HEK293 (cell line): ENCODE measurements at regions not wholly inside any gene's neighbourhood (a gene's known extent, or its start where the extent isn't known, plus 50 kb on each side); places are given as distances from the start of the nearest gene placed in this dataset.

Experiments used
- CTCF ChIA-PET: fragments of 350-600 bp; formaldehyde crosslinking; extraction: SDS; loops from one replicate; lab custom pipeline; 2021; ENCODE audit warnings: antibody characterized with exemption; lab: Yijun Ruan, JAX
- POLR2A ChIA-PET: fragments of 300-600 bp; formaldehyde crosslinking; extraction: SDS; loops from one replicate; lab custom pipeline; 2020; ENCODE audit warnings: antibody characterized with exemption, inconsistent platforms; lab: Yijun Ruan, JAX
- H3K27ac ChIP-seq: fragments of 200-500 bp; sonication (Bioruptor generic); 2 replicates; pipeline ENCODE4 v1.5.1; 2014; ENCODE audit warnings: low read depth, low read length, control low read depth, inconsistent platforms; ENCODE audit errors: extremely low read depth
- H3K36me3 ChIP-seq, 2 experiments: fragments of 200-500 bp in 1 of 2; sonication (Bioruptor generic) in 1 of 2; 1 replicate in 1 of 2; 2 replicates in 1 of 2; pipeline ENCODE4 v1.5.1; 2014 to 2017; ENCODE audit warnings: inconsistent platforms in 2 of 2, low read length in 2 of 2; ENCODE audit not compliant: control insufficient read depth in 2 of 2, insufficient read depth in 1 of 2
- H3K4me1 ChIP-seq: fragments of 200-500 bp; sonication (Bioruptor generic); 2 replicates; pipeline ENCODE4 v1.5.1; 2014; ENCODE audit warnings: mild to moderate bottlenecking, low read length, inconsistent platforms; ENCODE audit not compliant: control insufficient read depth, insufficient read depth
- H3K4me3 ChIP-seq: 2 replicates; pipeline ENCODE4 v1.5.1; 2011; ENCODE audit warnings: low read depth, mild to moderate bottlenecking, control low read depth, low read length, moderate library complexity
- H3K9me3 ChIP-seq: fragments of 200-500 bp; sonication (Bioruptor generic); 2 replicates; pipeline ENCODE4 v1.5.1; 2014; ENCODE audit warnings: low read depth, low read length, inconsistent platforms; ENCODE audit not compliant: control insufficient read depth, insufficient read depth
- BCL11A ChIP-seq: fragments of 450-650 bp; formaldehyde crosslinking; IDR thresholded peaks from 2 replicates; pipeline ENCODE4 v1.5.1; 2016; ENCODE audit warnings: low read depth, missing biosample characterization, missing genetic modification characterization
- GLI2 ChIP-seq: fragments of 450-650 bp; formaldehyde crosslinking; IDR thresholded peaks from 2 replicates; pipeline ENCODE4; 2017; ENCODE audit warnings: missing biosample characterization, missing genetic modification characterization, low read depth, borderline replicate concordance
- KLF10 ChIP-seq: fragments of 450-650 bp; IDR thresholded peaks from 2 replicates; pipeline ENCODE4 v1.5.1; 2018; ENCODE audit warnings: missing biosample characterization, mild to moderate bottlenecking, missing genetic modification characterization
- KLF8 ChIP-seq: fragments of 450-650 bp; formaldehyde crosslinking; IDR thresholded peaks from 2 replicates; pipeline ENCODE4 v1.5.1; 2016; ENCODE audit warnings: missing biosample characterization, missing genetic modification characterization
- MYNN ChIP-seq: fragments of 450-650 bp; formaldehyde crosslinking; IDR thresholded peaks from 2 replicates; pipeline ENCODE4 v1.5.1; 2016; ENCODE audit warnings: missing biosample characterization, missing genetic modification characterization, borderline replicate concordance
- WT1 ChIP-seq: fragments of 450-650 bp; formaldehyde crosslinking; IDR thresholded peaks from 2 replicates; pipeline ENCODE4 v1.5.1; 2016; ENCODE audit warnings: missing biosample characterization, missing genetic modification characterization
- ZBTB1 ChIP-seq: fragments of 450-650 bp; formaldehyde crosslinking; IDR thresholded peaks from 2 replicates; pipeline ENCODE4 v1.5.1; 2016; ENCODE audit warnings: missing biosample characterization, missing genetic modification characterization
- ZBTB44 ChIP-seq: fragments of 450-650 bp; IDR thresholded peaks from 2 replicates; pipeline ENCODE4 v1.5.1; 2018; ENCODE audit warnings: missing biosample characterization, mild to moderate bottlenecking, missing genetic modification characterization
- ZBTB48 ChIP-seq: fragments of 450-650 bp; formaldehyde crosslinking; IDR thresholded peaks from 2 replicates; pipeline ENCODE4 v1.5.1; 2016; ENCODE audit warnings: missing biosample characterization, missing genetic modification characterization
- ZEB2 ChIP-seq: fragments of 450-650 bp; formaldehyde crosslinking; IDR thresholded peaks from 2 replicates; pipeline ENCODE4 v1.5.1; 2016; ENCODE audit warnings: missing biosample characterization, missing genetic modification characterization
- ZNF114 ChIP-seq: fragments of 450-650 bp; formaldehyde crosslinking; IDR thresholded peaks from 2 replicates; pipeline ENCODE4 v1.5.0; 2017; ENCODE audit warnings: missing biosample characterization, missing genetic modification characterization
- ZNF140 ChIP-seq: fragments of 450-650 bp; formaldehyde crosslinking; IDR thresholded peaks from 2 replicates; pipeline ENCODE4 v1.5.1; 2016; ENCODE audit warnings: missing biosample characterization, missing genetic modification characterization
- ZNF169 ChIP-seq: fragments of 450-650 bp; formaldehyde crosslinking; IDR thresholded peaks from 2 replicates; pipeline ENCODE4 v1.5.1; 2016; ENCODE audit warnings: missing biosample characterization, missing genetic modification characterization
- ZNF175 ChIP-seq: fragments of 450-650 bp; formaldehyde crosslinking; IDR thresholded peaks from 2 replicates; pipeline ENCODE4 v1.5.1; 2016; ENCODE audit warnings: missing biosample characterization, missing genetic modification characterization
- ZNF211 ChIP-seq: fragments of 450-650 bp; formaldehyde crosslinking; IDR thresholded peaks from 2 replicates; pipeline ENCODE4 v1.5.1; 2016; ENCODE audit warnings: low read depth, missing biosample characterization, missing genetic modification characterization
- ZNF292 ChIP-seq: fragments of 450-650 bp; formaldehyde crosslinking; IDR thresholded peaks from 2 replicates; pipeline ENCODE4 v1.5.1; 2016; ENCODE audit warnings: low read depth, missing biosample characterization, missing genetic modification characterization, borderline replicate concordance
- ZNF48 ChIP-seq: fragments of 450-650 bp; formaldehyde crosslinking; IDR thresholded peaks from 2 replicates; pipeline ENCODE4 v1.5.1; 2016; ENCODE audit warnings: missing biosample characterization, missing genetic modification characterization
- ZNF529 ChIP-seq: fragments of 450-650 bp; formaldehyde crosslinking; IDR thresholded peaks from 2 replicates; pipeline ENCODE4 v1.5.1; 2017; ENCODE audit warnings: missing genetic modification characterization, missing biosample characterization; ENCODE audit not compliant: insufficient replicate concordance
- ZNF544 ChIP-seq: fragments of 450-650 bp; formaldehyde crosslinking; IDR thresholded peaks from 2 replicates; pipeline ENCODE4 v1.5.0; 2017; ENCODE audit warnings: missing biosample characterization, missing genetic modification characterization
- ZNF558 ChIP-seq: fragments of 450-650 bp; formaldehyde crosslinking; IDR thresholded peaks from 2 replicates; pipeline ENCODE4 v1.5.1; 2016; ENCODE audit warnings: missing biosample characterization, missing genetic modification characterization
- ZNF561 ChIP-seq: fragments of 450-650 bp; IDR thresholded peaks from 2 replicates; pipeline ENCODE4 v1.5.1; 2018; ENCODE audit warnings: missing biosample characterization, missing genetic modification characterization, borderline replicate concordance
- ZNF704 ChIP-seq: fragments of 450-650 bp; formaldehyde crosslinking; IDR thresholded peaks from 2 replicates; pipeline ENCODE4 v1.5.1; 2016; ENCODE audit warnings: missing biosample characterization, missing genetic modification characterization
- ZNF707 ChIP-seq: fragments of 450-650 bp; formaldehyde crosslinking; IDR thresholded peaks from 2 replicates; pipeline ENCODE4 v1.5.1; 2016; ENCODE audit warnings: missing biosample characterization, missing genetic modification characterization
- ZSCAN4 ChIP-seq: fragments of 450-650 bp; formaldehyde crosslinking; IDR thresholded peaks from 2 replicates; pipeline ENCODE4 v1.5.1; 2017; ENCODE audit warnings: missing biosample characterization, missing genetic modification characterization
- ZSCAN5A ChIP-seq: fragments of 450-650 bp; formaldehyde crosslinking; IDR thresholded peaks from 2 replicates; pipeline ENCODE4 v1.5.1; 2016; ENCODE audit warnings: missing biosample characterization, missing genetic modification characterization

- Histone ChIP-seq H3K4me1 (no peaks in the 10 kb centered on the region), H3K4me3 (no peak overlapping the region), H3K27ac (no peak overlapping the region), H3K9me3 (no peaks in the 10 kb centered on the region; the same call in 1 of the 2 replicates), H3K36me3 (no peaks in the 10 kb centered on the region)
- ChIA-PET CTCF (no interaction called here), POLR2A (no interaction called here)
- no peak for TF ChIP-seq ZNF529 (tag by site-specific recombination)
- no peak for TF ChIP-seq ZNF175
- no peak for TF ChIP-seq GLI2 (tag by site-specific recombination)
- TF ChIP-seq ZNF707 (tag by site-specific recombination), result no peak
- no peak for TF ChIP-seq ZNF114 (tag by site-specific recombination)
- TF ChIP-seq ZBTB44 (tag by site-specific recombination), result no peak
- TF ChIP-seq ZSCAN4, result no peak
- no peak for TF ChIP-seq ZEB2 (tag by site-specific recombination)
- TF ChIP-seq BCL11A (tag by site-specific recombination), result no peak
- TF ChIP-seq ZNF140 (tag by site-specific recombination), result no peak
- no peak for TF ChIP-seq ZNF169 (tag by site-specific recombination)
- TF ChIP-seq ZNF292 (tag by site-specific recombination), result no peak
- TF ChIP-seq KLF8, result no peak
- TF ChIP-seq ZNF561 (tag by site-specific recombination), result no peak
- no peak for TF ChIP-seq KLF10
- TF ChIP-seq ZBTB48 (tag by site-specific recombination), result no peak
- TF ChIP-seq WT1 (tag by site-specific recombination), result no peak
- TF ChIP-seq ZNF211 (tag by site-specific recombination), result no peak
- no peak for TF ChIP-seq ZSCAN5A
- TF ChIP-seq ZNF558, result no peak
Measured at GRCh38 chr2:3025261-3025660, 352.4 kb downstream of the EIPR1 start.

- Histone ChIP-seq H3K36me3 (no peaks in the 10 kb centered on the region), H3K27ac (no peak overlapping the region), H3K9me3 (no peaks in the 10 kb centered on the region), H3K4me3 (no peak overlapping the region)
- TF ChIP-seq ZNF48 (tag by site-specific recombination) (no peak), MYNN (tag by site-specific recombination) (no peak), ZBTB1 (tag by site-specific recombination) (no peak), ZNF704 (tag by site-specific recombination) (no peak), ZNF544 (tag by site-specific recombination) (no peak)
- TF ChIP-seq, all 188 proteins: peak for 0
- POLR2A ChIA-PET, result no interaction called here
- H3K4me1 ChIP-seq, result no peaks in the 10 kb centered on the region
- CTCF ChIA-PET, result no interaction called here
Measured at GRCh38 chr2:3024401-3024935, 353.1 kb downstream of the EIPR1 start.
